Stomach (tissue), 8 donors: ENCODE measurements at regions not wholly inside any gene's neighbourhood (a gene's known extent, or its start where the extent isn't known, plus 50 kb on each side); places are given as distances from the start of the nearest gene placed in this dataset.

Experiments used
- DNase-seq, 2 donors: peaks; one replicate each; pipeline versions ENCODE4 v3.0.0 to v3.0.0-alpha.2; 2013 to 2019
- H3K27ac ChIP-seq, 5 donors: fragments of 200-600 bp in 4 of 5; sonication (generic) in 4 of 5; one replicate each; pipeline ENCODE4 v1.5.1; 2013 to 2019; ENCODE audit warnings: mild to moderate bottlenecking in 1 of 5, moderate library complexity in 1 of 5
- H3K27me3 ChIP-seq, 3 donors: fragments of 200-600 bp; sonication (generic); one replicate each; pipeline ENCODE4 v1.5.1; 2017 to 2019; ENCODE audit warnings: mixed run types in 1 of 3
- H3K36me3 ChIP-seq, 4 donors: fragments of 200-600 bp; sonication (generic); 1 replicate in 3 of 4; 2 replicates in 1 of 4; pipeline ENCODE4 v1.5.1; 2016 to 2019
- H3K4me1 ChIP-seq, 4 donors: fragments of 200-600 bp; sonication (generic); one replicate each; pipeline ENCODE4 v1.5.1; 2016 to 2019
- H3K4me3 ChIP-seq, 4 donors: fragments of 200-600 bp; sonication (generic) in 3 of 4; one replicate each; pipeline ENCODE4 v1.5.1; 2016 to 2019; ENCODE audit warnings: mild to moderate bottlenecking in 1 of 4
- H3K9me3 ChIP-seq, 4 donors: fragments of 200-600 bp; sonication (generic); one replicate each; pipeline ENCODE4 v1.5.1; 2016 to 2019
- EP300 ChIP-seq: sonication (generic); formaldehyde crosslinking; IDR thresholded peaks from one replicate; pipeline ENCODE4 v1.6.1; 2017; ENCODE audit warnings: antibody characterized with exemption
- POLR2A ChIP-seq, 4 donors: fragments of 450-650 bp; IDR thresholded peaks; one replicate each; pipeline ENCODE4 v1.6.1; 2016; ENCODE audit warnings: antibody characterized with exemption in 4 of 4, control low read depth in 2 of 4, mild to moderate bottlenecking in 1 of 4, moderate library complexity in 1 of 4
- POLR2AphosphoS5 ChIP-seq, 3 donors: sonication (generic); formaldehyde crosslinking; IDR thresholded peaks; one replicate each; pipeline ENCODE4 v1.6.1; 2016; ENCODE audit warnings: antibody characterized with exemption in 3 of 3
- WGBS, 5 donors: extraction: QIAGEN DNeasy Blood & Tissue Kit in 3 of 5; methylation state at CpG; one replicate each; pipeline versions ENCODE4 v1.1.5 to v1.1.7; 2013 to 2018; 5-methylcytosine and 5-hydroxymethylcytosine counted together
- intact Hi-C: fragments of 100-400 bp; cut with DNase I; formaldehyde crosslinking; loops from one replicate; pipeline ENCODE4 v1.15.1; 2023; ENCODE audit warnings: low total_unique reads
- TF ChIP-seq, protein P1 (sequence below), 7 experiments: fragments of 450-650 bp in 4 of 7; fragments of 200-600 bp in 3 of 7; sonication (generic) in 3 of 7; IDR thresholded peaks; one replicate each; pipeline ENCODE4 v1.5.1; 2016 to 2019; ENCODE audit warnings: antibody characterized with exemption in 7 of 7, control low read depth in 2 of 7, mild to moderate bottlenecking in 1 of 7
- donor health status: healthy with polysubstance abuse.
- donor health status: Bipolar disorder and iron deficiency.
- donor health status: healthy.

DNA sequence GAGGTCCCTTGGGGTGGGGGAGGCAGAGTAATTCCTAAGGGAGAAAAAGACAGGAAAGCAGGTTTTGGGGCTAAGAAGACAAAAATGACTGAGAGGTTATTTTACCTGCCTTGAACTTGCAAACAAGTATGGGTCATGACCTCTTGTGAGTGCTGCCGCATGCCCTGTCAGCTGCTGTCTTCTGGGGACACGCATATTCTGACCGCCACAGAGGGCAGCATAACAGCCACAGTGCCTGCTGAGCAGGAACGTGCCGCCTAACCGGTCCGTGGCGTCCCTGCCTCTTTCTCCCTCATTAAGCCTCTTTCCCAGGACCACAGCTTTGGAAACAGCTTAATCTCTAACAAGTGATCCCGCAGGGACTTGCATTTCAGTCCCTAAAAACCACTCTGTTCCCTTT lies 51.3 kb upstream of the KCNA1 start:
- Histone ChIP-seq H3K4me3 (peak overlapping the region in 1 of 4 donors; percentile 34), H3K9me3 (no peaks in the 10 kb centered on the region), H3K4me1 (peaks cover 8 to 24% (median 13%) of the 10 kb centered on the region in 4 donors), H3K27ac (peak overlapping the region in 1 of 5 donors; percentile 69), H3K27me3 (peaks cover 0 to 44% (median 8%) of the 10 kb centered on the region in 3 donors), H3K36me3 (no peaks in the 10 kb centered on the region)
- intact Hi-C loops, result loop anchor here (5.0 kb wide), 2 partner anchors 149 to 224 kb away; no protein-coding TSS in a partner anchor
- TF ChIP-seq EP300, result no peak
- TF ChIP-seq POLR2A (IDR thresholded peaks at IDR 0.05), result no peak
- TF ChIP-seq POLR2AphosphoS5 (IDR thresholded peaks at IDR 0.05), result no peak
- TF ChIP-seq, protein P1, sequence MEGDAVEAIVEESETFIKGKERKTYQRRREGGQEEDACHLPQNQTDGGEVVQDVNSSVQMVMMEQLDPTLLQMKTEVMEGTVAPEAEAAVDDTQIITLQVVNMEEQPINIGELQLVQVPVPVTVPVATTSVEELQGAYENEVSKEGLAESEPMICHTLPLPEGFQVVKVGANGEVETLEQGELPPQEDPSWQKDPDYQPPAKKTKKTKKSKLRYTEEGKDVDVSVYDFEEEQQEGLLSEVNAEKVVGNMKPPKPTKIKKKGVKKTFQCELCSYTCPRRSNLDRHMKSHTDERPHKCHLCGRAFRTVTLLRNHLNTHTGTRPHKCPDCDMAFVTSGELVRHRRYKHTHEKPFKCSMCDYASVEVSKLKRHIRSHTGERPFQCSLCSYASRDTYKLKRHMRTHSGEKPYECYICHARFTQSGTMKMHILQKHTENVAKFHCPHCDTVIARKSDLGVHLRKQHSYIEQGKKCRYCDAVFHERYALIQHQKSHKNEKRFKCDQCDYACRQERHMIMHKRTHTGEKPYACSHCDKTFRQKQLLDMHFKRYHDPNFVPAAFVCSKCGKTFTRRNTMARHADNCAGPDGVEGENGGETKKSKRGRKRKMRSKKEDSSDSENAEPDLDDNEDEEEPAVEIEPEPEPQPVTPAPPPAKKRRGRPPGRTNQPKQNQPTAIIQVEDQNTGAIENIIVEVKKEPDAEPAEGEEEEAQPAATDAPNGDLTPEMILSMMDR (IDR thresholded peaks at IDR 0.05), result no peak
- peak in 1 of 2 donors; percentile 62 for DNase-seq
- 11 to 51% (median 16%) methylated on average over 9 of the region's 9 CpGs for WGBS, 5 donors

DNA sequence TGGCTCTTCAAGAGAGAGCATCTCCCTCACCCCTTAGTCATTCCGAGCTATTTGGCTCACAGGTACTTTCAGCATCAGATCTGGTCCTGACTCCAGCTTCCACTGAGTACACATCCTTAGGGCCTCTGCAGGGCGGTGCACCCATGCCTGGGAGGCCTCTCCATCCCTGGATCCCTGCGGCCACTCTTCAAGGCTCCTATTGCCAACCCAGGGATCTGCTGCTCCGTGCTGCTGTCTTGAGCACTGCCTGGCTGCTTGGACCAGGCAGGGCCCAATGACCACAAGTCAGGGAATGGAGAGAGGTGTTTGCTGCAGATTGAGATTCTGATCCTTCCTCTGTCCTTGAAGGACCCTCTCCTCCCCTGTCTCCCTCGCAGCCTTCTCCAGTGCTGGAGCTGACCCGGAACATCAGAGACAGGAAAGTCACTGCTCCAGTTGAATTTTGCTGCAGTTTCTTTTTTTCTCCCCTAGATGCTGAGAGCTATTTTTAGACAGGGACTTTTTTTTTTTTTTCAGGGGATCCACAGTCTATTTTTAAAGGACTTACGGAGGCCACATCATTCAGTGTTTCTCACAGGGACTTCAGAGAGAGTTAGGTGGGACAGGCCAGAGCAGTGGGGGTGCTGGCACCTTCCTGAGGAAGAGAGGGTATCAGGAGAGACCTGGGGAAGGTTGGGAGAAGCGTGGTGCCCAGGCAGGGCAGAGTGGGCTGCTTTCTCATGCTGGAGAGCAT lies 50.1 kb upstream of the KCNA1 start:
- Histone ChIP-seq H3K4me1 (peaks cover 8 to 24% (median 13%) of the 10 kb centered on the region in 4 donors), H3K4me3 (no peak overlapping the region), H3K36me3 (no peaks in the 10 kb centered on the region), H3K27me3 (peaks cover 0 to 53% (median 8%) of the 10 kb centered on the region in 3 donors), H3K27ac (peak overlapping the region in 2 of 5 donors; percentile 22 to 47), H3K9me3 (no peaks in the 10 kb centered on the region)
- WGBS, 5 donors, result 64 to 81% (median 72%) methylated on average over 8 of the region's 8 CpGs
- DNase-seq, result no peak
- intact Hi-C loops, result loop anchor here (5.0 kb wide), 2 partner anchors 148 to 223 kb away; no protein-coding TSS in a partner anchor
- TF ChIP-seq EP300 (no peak), POLR2A (IDR thresholded peaks at IDR 0.05) (no peak), POLR2AphosphoS5 (IDR thresholded peaks at IDR 0.05) (no peak)
- TF ChIP-seq, protein P1 (IDR thresholded peaks at IDR 0.05), result no peak
